ENCODE measurements at regions not wholly inside any gene's neighbourhood (a gene's known extent, or its start where the extent isn't known, plus 50 kb on each side); places are given as distances from the start of the nearest gene placed in this dataset.

DNA sequence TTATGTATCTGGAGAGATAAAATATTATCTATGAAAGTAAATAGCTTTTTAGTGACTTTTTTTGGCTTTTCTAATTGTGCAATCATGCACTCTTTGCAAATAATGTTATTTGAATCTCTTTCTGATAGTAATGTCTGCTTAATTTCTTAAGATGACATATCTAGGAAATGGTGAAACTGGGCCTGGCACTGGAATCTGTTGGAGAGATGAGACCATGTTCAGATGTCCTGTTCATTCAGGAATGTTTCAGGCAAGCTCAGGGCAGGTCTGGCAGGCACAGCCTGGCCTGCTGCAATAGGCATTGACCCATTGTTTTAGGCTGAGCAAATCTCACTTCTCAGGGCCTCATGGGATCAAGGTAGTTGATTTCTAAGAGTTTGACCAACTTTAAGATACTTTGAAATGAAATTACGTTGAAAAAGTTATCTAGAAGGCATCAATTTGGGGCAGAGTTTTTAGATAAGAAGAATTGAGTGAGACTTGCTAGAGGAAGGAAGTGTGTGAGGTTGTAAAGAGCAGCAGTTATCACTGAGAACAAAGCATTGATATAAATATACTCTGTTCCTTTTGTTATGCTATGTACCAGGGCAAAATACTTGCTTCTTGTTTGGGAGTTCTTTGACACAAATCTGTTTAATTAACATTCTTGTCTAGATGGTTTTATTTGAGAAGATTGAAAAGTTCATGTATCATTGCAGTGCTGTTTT lies 133.0 kb upstream of the LEF1 start:
- Mint-ChIP-seq H3K27ac (no peak overlapping the region), H3K27me3 (no peaks in the 10 kb centered on the region), H3K4me3 (no peak overlapping the region), H3K9me3 (ENCODE audit: insufficient read depth) (peaks cover 2% of the 10 kb centered on the region), H3K4me1 (no peaks in the 10 kb centered on the region)
- ChIA-PET CTCF (no interaction called here), POLR2A (no interaction called here)
- Histone ChIP-seq H3K27ac (ENCODE audit: low read length in 2 of 2) (no peak overlapping the region), H3K4me2 (replicated peaks; ENCODE audit: low read depth, low read length, poor library complexity, severe bottlenecking) (no peak overlapping the region), H3K4me1 (ENCODE audit: control insufficient read depth in 2 of 2, insufficient read depth in 2 of 2, low read length in 2 of 2) (no peaks in the 10 kb centered on the region), H3K79me2 (ENCODE audit: control insufficient read depth, insufficient read depth, low read length) (no peaks in the 10 kb centered on the region), H3K36me3 (replicated peaks in 1 of 2; ENCODE audit: control extremely low read depth in 1 of 2, control insufficient read depth in 1 of 2, extremely low read depth in 1 of 2, insufficient read depth in 2 of 2, low read length in 1 of 2) (no peaks in the 10 kb centered on the region), H3K4me3 (ENCODE audit: control extremely low read depth in 1 of 5, extremely low read depth in 1 of 5, insufficient read depth in 1 of 5, low read depth in 2 of 5, low read length in 4 of 5) (no peak overlapping the region), H3K27me3 (replicated peaks in 1 of 4; ENCODE audit: control extremely low read depth in 1 of 4, control insufficient read depth in 3 of 4, insufficient read depth in 4 of 4, low read length in 3 of 4) (no peaks in the 10 kb centered on the region), H3K9ac (ENCODE audit: low read length) (no peak overlapping the region), H2AFZ (ENCODE audit: insufficient read depth, low read depth, low read length, poor library complexity, severe bottlenecking) (no peak overlapping the region), H3K9me3 (ENCODE audit: control extremely low read depth in 1 of 3, control insufficient read depth in 2 of 3, insufficient read depth in 1 of 3, low read length in 2 of 3) (peaks cover 0 to 1% (median 0%) of the 10 kb centered on the region in 3 donors), H4K20me1 (ENCODE audit: control insufficient read depth, insufficient read depth, low read length, poor library complexity, severe bottlenecking) (no peaks in the 10 kb centered on the region)
- intact Hi-C loops (cut with micrococcal nuclease), result no loop called here
- DNase-seq (no peak), ATAC-seq (ENCODE audit: low read depth) (no peak)
- no CpG with 5 or more reads among the region's 1 CpG for WGBS (ENCODE audit: insufficient coverage)
- TF ChIP-seq EZH2 (IDR thresholded peaks at IDR 0.05; ENCODE audit: borderline replicate concordance, insufficient read depth, low read depth, low read length, poor library complexity, severe bottlenecking), result no peak
- TF ChIP-seq, protein P1, sequence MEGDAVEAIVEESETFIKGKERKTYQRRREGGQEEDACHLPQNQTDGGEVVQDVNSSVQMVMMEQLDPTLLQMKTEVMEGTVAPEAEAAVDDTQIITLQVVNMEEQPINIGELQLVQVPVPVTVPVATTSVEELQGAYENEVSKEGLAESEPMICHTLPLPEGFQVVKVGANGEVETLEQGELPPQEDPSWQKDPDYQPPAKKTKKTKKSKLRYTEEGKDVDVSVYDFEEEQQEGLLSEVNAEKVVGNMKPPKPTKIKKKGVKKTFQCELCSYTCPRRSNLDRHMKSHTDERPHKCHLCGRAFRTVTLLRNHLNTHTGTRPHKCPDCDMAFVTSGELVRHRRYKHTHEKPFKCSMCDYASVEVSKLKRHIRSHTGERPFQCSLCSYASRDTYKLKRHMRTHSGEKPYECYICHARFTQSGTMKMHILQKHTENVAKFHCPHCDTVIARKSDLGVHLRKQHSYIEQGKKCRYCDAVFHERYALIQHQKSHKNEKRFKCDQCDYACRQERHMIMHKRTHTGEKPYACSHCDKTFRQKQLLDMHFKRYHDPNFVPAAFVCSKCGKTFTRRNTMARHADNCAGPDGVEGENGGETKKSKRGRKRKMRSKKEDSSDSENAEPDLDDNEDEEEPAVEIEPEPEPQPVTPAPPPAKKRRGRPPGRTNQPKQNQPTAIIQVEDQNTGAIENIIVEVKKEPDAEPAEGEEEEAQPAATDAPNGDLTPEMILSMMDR (IDR thresholded peaks at IDR 0.05), result no peak

DNA sequence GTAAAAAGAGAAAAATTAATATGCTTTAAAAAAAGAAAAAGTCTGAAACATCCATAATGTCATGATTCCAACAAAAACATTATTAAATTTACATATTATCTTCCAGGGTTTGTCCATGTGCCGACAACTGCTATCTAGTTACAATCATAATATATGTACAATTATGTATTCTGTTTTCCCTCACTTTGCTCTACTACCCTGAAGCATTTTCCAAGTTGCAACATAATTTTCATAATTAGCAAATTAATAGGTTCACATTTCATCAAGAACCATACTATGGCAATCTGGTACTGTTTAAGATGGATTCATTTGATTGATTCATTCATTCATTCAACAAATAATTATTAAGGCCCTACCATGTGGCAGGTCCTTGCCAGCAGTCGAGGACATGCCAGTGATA lies 128.9 kb upstream of the LEF1 start:
- Mint-ChIP-seq H3K27me3 (no peaks in the 10 kb centered on the region), H3K4me3 (no peak overlapping the region), H3K4me1 (no peaks in the 10 kb centered on the region), H3K27ac (no peak overlapping the region), H3K9me3 (ENCODE audit: insufficient read depth) (peaks cover 2% of the 10 kb centered on the region)
- Histone ChIP-seq H3K27ac (ENCODE audit: low read length in 2 of 2) (no peak overlapping the region), H3K79me2 (ENCODE audit: control insufficient read depth, insufficient read depth, low read length) (no peaks in the 10 kb centered on the region), H2AFZ (ENCODE audit: insufficient read depth, low read depth, low read length, poor library complexity, severe bottlenecking) (no peak overlapping the region), H3K9ac (ENCODE audit: low read length) (no peak overlapping the region), H3K4me1 (ENCODE audit: control insufficient read depth in 2 of 2, insufficient read depth in 2 of 2, low read length in 2 of 2) (no peaks in the 10 kb centered on the region), H3K4me3 (ENCODE audit: control extremely low read depth in 1 of 5, extremely low read depth in 1 of 5, insufficient read depth in 1 of 5, low read depth in 2 of 5, low read length in 4 of 5) (no peak overlapping the region), H4K20me1 (ENCODE audit: control insufficient read depth, insufficient read depth, low read length, poor library complexity, severe bottlenecking) (no peaks in the 10 kb centered on the region), H3K9me3 (ENCODE audit: control extremely low read depth in 1 of 3, control insufficient read depth in 2 of 3, insufficient read depth in 1 of 3, low read length in 2 of 3) (peaks cover 0 to 1% (median 0%) of the 10 kb centered on the region in 3 donors), H3K36me3 (replicated peaks in 1 of 2; ENCODE audit: control extremely low read depth in 1 of 2, control insufficient read depth in 1 of 2, extremely low read depth in 1 of 2, insufficient read depth in 2 of 2, low read length in 1 of 2) (no peaks in the 10 kb centered on the region), H3K4me2 (replicated peaks; ENCODE audit: low read depth, low read length, poor library complexity, severe bottlenecking) (no peak overlapping the region), H3K27me3 (replicated peaks in 1 of 4; ENCODE audit: control extremely low read depth in 1 of 4, control insufficient read depth in 3 of 4, insufficient read depth in 4 of 4, low read length in 3 of 4) (no peaks in the 10 kb centered on the region)
- ATAC-seq (ENCODE audit: low read depth) (no peak), DNase-seq (no peak)
- POLR2A ChIA-PET, result no interaction called here
- intact Hi-C loops (cut with micrococcal nuclease), result no loop called here
- TF ChIP-seq, protein P1 (IDR thresholded peaks at IDR 0.05), result no peak
- no peak for TF ChIP-seq EZH2 (IDR thresholded peaks at IDR 0.05; ENCODE audit: borderline replicate concordance, insufficient read depth, low read depth, low read length, poor library complexity, severe bottlenecking)
- CTCF ChIA-PET, result no interaction called here
- no CpG with 5 or more reads among the region's 2 CpGs for WGBS (ENCODE audit: insufficient coverage)

Data from B cell (primary cell).